Neuronal stem cell (in vitro differentiated cells): ENCODE measurements at regions not wholly inside any gene's neighbourhood (a gene's known extent, or its start where the extent isn't known, plus 50 kb on each side); places are given as distances from the start of the nearest gene placed in this dataset.

Source experiments
- DNase-seq: peaks from one replicate; pipeline ENCODE4 v3.0.0-alpha.2; 2013; ENCODE audit warnings: low spot score
- H2AFZ ChIP-seq: one replicate; pipeline ENCODE4 v1.6.1; 2013; ENCODE audit warnings: mild to moderate bottlenecking, low read length, inconsistent platforms
- H2AK5ac ChIP-seq: 2 replicates; pipeline ENCODE4 v1.6.1; 2013; ENCODE audit warnings: low read depth, mild to moderate bottlenecking, inconsistent platforms, low read length, moderate library complexity, mixed read lengths
- H2BK120ac ChIP-seq: 2 replicates; pipeline ENCODE4 v1.6.1; 2013; ENCODE audit warnings: low read depth, mild to moderate bottlenecking, inconsistent platforms, low read length, moderate library complexity, mixed read lengths
- H2BK12ac ChIP-seq: one replicate; pipeline ENCODE4 v1.6.1; 2013; ENCODE audit warnings: low read length, inconsistent platforms
- H2BK15ac ChIP-seq: 2 replicates; pipeline ENCODE4 v1.6.1; 2013; ENCODE audit warnings: mild to moderate bottlenecking, low read length, inconsistent platforms, mixed read lengths
- H2BK5ac ChIP-seq: one replicate; pipeline ENCODE4 v1.6.1; 2013; ENCODE audit warnings: inconsistent platforms, mild to moderate bottlenecking, low read length, moderate library complexity
- H3K14ac ChIP-seq: one replicate; pipeline ENCODE4 v1.6.1; 2013; ENCODE audit warnings: low read length, inconsistent platforms
- H3K18ac ChIP-seq: 2 replicates; pipeline ENCODE4 v1.6.1; 2013; ENCODE audit warnings: low read length, inconsistent platforms
- H3K23ac ChIP-seq: 2 replicates; pipeline ENCODE4 v1.6.1; 2013; ENCODE audit warnings: low read depth, mild to moderate bottlenecking, mixed read lengths, low read length, inconsistent platforms; ENCODE audit not compliant: poor library complexity
- H3K27ac ChIP-seq: replicated peaks from 3 replicates; pipeline ENCODE4 v1.5.1; 2013; ENCODE audit warnings: low read length, inconsistent platforms
- H3K27me3 ChIP-seq, 3 experiments: 2 replicates each; pipeline ENCODE4 v1.6.1; 2013; ENCODE audit warnings: low read length in 3 of 3, mild to moderate bottlenecking in 2 of 3, inconsistent platforms in 1 of 3, low read depth in 1 of 3, mixed read lengths in 1 of 3, moderate library complexity in 1 of 3; ENCODE audit not compliant: control insufficient read depth in 3 of 3, insufficient read depth in 3 of 3
- H3K36me3 ChIP-seq, 2 donors: replicated peaks in 1 of 2; 2 replicates each; pipeline ENCODE4 v1.6.1; 2013; ENCODE audit warnings: low read length in 2 of 2; ENCODE audit not compliant: control insufficient read depth in 2 of 2, insufficient read depth in 2 of 2
- H3K4ac ChIP-seq: 2 replicates; pipeline ENCODE4 v1.6.1; 2013; ENCODE audit warnings: inconsistent platforms, mild to moderate bottlenecking, low read length, moderate library complexity
- H3K4me1 ChIP-seq, 2 donors: 1 replicate in 1 of 2; 2 replicates in 1 of 2; pipeline ENCODE4 v1.6.1; 2013; ENCODE audit warnings: low read length in 2 of 2, low read depth in 1 of 2; ENCODE audit not compliant: control insufficient read depth in 2 of 2, insufficient read depth in 1 of 2
- H3K4me2 ChIP-seq: one replicate; pipeline ENCODE4 v1.6.1; 2013; ENCODE audit warnings: mild to moderate bottlenecking, low read length, inconsistent platforms; ENCODE audit not compliant: insufficient read depth, poor library complexity, severe bottlenecking
- H3K4me3 ChIP-seq, 2 donors: 2 replicates each; pipeline ENCODE4 v1.5.1; 2013; ENCODE audit warnings: low read length in 2 of 2, mild to moderate bottlenecking in 2 of 2, inconsistent platforms in 1 of 2, moderate library complexity in 1 of 2
- H3K79me1 ChIP-seq: one replicate; pipeline ENCODE4 v1.6.1; 2013; ENCODE audit warnings: low read depth, mild to moderate bottlenecking, inconsistent platforms, low read length, moderate library complexity
- H3K9ac ChIP-seq: one replicate; pipeline ENCODE4 v1.6.1; 2013; ENCODE audit warnings: mild to moderate bottlenecking, low read depth, low read length, inconsistent platforms; ENCODE audit not compliant: poor library complexity
- H3K9me3 ChIP-seq, 2 donors: replicated peaks in 1 of 2; 2 replicates each; pipeline versions ENCODE3 to v1.6.1; 2013; ENCODE audit warnings: low read length in 2 of 2, mild to moderate bottlenecking in 2 of 2, inconsistent platforms in 1 of 2, low read depth in 1 of 2, mixed read lengths in 1 of 2, moderate library complexity in 1 of 2; ENCODE audit not compliant: control insufficient read depth in 2 of 2, insufficient read depth in 1 of 2
- H4K8ac ChIP-seq: one replicate; pipeline ENCODE4 v1.6.1; 2013; ENCODE audit warnings: low read depth, mild to moderate bottlenecking, inconsistent platforms, low read length, moderate library complexity
- H4K91ac ChIP-seq: one replicate; pipeline ENCODE4 v1.6.1; 2013; ENCODE audit warnings: low read length, low read depth, mild to moderate bottlenecking, inconsistent platforms; ENCODE audit not compliant: poor library complexity
- WGBS, 2 donors: extraction: QIAGEN DNeasy Blood & Tissue Kit; methylation state at CpG; one replicate each; pipeline ENCODE4 v1.1.7; 2013; ENCODE audit warnings: missing lambda C conversion rate in 2 of 2, mixed read lengths in 1 of 2; ENCODE audit not compliant: insufficient read length in 2 of 2, insufficient replicate concordance in 1 of 2; ENCODE audit errors: extremely low coverage in 2 of 2; 5-methylcytosine and 5-hydroxymethylcytosine counted together

DNA sequence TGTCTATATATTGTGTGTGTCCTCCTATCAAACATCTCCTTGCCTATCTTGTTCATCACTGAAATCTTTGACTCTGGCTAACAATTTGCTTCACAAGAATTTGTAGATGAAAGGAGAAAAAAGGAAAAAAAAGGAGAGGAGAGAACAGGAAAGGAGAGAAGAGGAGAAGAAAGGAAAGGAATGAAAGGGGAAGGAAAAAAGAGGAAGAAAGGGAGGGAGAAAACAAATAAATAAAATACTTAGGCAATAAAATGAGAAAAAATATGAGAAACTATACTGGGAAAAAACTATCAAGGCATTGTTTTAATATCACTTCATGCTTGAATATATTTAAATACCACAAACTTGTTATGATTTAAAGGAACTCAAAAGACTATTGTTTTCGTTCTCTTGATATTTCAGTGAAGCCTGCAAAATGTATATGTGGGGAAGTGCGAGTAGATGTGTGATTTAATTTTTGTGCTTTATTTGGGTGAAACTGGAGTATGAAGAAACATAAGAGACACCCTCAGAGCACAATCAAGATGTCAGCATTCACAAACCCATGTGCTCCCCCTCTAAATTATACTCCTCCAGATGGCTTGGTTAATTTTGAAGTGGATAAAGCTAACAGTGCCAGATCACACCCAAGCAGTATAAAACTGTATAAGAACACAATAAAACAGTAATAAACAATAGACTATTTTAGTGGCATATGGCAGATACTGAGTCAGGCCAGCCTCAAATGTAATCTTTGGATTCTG lies 205.7 kb upstream of the SAMSN1 start:
- DNase-seq: no peak
- H3K4ac ChIP-seq: no peak overlapping the region
- no peaks in the 10 kb centered on the region for H3K36me3 ChIP-seq
- H3K18ac ChIP-seq: no peak overlapping the region
- H3K27ac ChIP-seq: no peak overlapping the region
- no peak overlapping the region for H4K91ac ChIP-seq
- H3K23ac ChIP-seq: no peak overlapping the region
- H2BK15ac ChIP-seq: no peak overlapping the region
- H3K4me3 ChIP-seq: no peak overlapping the region
- no peak overlapping the region for H3K14ac ChIP-seq
- no peak overlapping the region for H4K8ac ChIP-seq
- H2AK5ac ChIP-seq: no peak overlapping the region
- H2BK12ac ChIP-seq: no peak overlapping the region
- H2BK120ac ChIP-seq: no peak overlapping the region
- H3K9me3 ChIP-seq: no peaks in the 10 kb centered on the region
- H3K9ac ChIP-seq: no peak overlapping the region
- peaks cover 0 to 3% of the 10 kb centered on the region in 2 donors for H3K4me1 ChIP-seq
- H3K4me2 ChIP-seq: no peak overlapping the region
- no CpG with 5 or more reads among the region's 2 CpGs for WGBS, 2 donors
- no peak overlapping the region for H2BK5ac ChIP-seq
- H3K79me1 ChIP-seq: no peaks in the 10 kb centered on the region
- H3K27me3 ChIP-seq: no peaks in the 10 kb centered on the region
- no peak overlapping the region for H2AFZ ChIP-seq

DNA sequence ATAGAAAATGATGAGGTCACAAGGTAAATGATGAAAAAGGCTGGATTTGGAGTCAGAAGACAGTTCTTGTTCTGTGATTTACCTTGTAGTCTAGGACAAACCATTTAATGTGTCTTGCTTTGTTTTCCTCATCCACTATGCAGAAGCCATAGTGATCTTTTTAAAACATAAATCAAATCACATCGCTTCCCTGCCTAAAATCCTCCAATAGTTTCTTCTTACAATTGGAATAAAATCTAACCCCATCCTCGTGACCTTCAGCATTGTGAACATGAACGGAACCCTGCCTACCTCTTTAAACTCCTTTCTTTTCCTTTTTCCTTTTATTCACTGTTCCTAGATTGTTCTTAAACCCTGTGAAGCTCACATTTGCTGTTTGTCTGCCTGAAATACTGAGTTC lies 204.9 kb upstream of the SAMSN1 start:
- WGBS, 2 donors: 100% methylated on average over 1 of the region's 3 CpGs; no CpG with 5 or more reads in 1 of the 2 donors

GRCh38 chr21:14750041-14750440 lies 203.9 kb upstream of the SAMSN1 start:
- Histone ChIP-seq H3K79me1 (no peaks in the 10 kb centered on the region), H3K23ac (no peak overlapping the region), H4K8ac (no peak overlapping the region), H3K36me3 (no peaks in the 10 kb centered on the region), H2BK120ac (no peak overlapping the region), H3K9me3 (no peaks in the 10 kb centered on the region), H3K4ac (no peak overlapping the region), H3K27me3 (no peaks in the 10 kb centered on the region), H3K4me3 (no peak overlapping the region), H3K27ac (no peak overlapping the region), H3K14ac (no peak overlapping the region), H3K4me2 (no peak overlapping the region), H2AFZ (no peak overlapping the region), H2BK15ac (no peak overlapping the region), H4K91ac (no peak overlapping the region), H2AK5ac (no peak overlapping the region), H2BK12ac (no peak overlapping the region), H3K18ac (no peak overlapping the region), H3K4me1 (peaks cover 0 to 3% of the 10 kb centered on the region in 2 donors), H3K9ac (no peak overlapping the region), H2BK5ac (no peak overlapping the region)
- DNase-seq: no peak

More for the DNA sequence above, 204.9 kb upstream of the SAMSN1 start:
- no peak for DNase-seq
- Histone ChIP-seq H3K14ac (no peak overlapping the region), H2AK5ac (no peak overlapping the region), H3K9ac (no peak overlapping the region), H4K8ac (no peak overlapping the region), H3K4me1 (peaks cover 0 to 3% of the 10 kb centered on the region in 2 donors), H3K4me3 (no peak overlapping the region), H3K79me1 (no peaks in the 10 kb centered on the region), H3K27ac (no peak overlapping the region), H2AFZ (no peak overlapping the region), H3K18ac (no peak overlapping the region), H3K9me3 (no peaks in the 10 kb centered on the region), H3K4ac (no peak overlapping the region), H3K27me3 (no peaks in the 10 kb centered on the region), H2BK15ac (no peak overlapping the region), H2BK5ac (no peak overlapping the region), H2BK12ac (no peak overlapping the region), H3K23ac (no peak overlapping the region), H2BK120ac (no peak overlapping the region), H3K36me3 (no peaks in the 10 kb centered on the region), H3K4me2 (no peak overlapping the region), H4K91ac (no peak overlapping the region)

DNA sequence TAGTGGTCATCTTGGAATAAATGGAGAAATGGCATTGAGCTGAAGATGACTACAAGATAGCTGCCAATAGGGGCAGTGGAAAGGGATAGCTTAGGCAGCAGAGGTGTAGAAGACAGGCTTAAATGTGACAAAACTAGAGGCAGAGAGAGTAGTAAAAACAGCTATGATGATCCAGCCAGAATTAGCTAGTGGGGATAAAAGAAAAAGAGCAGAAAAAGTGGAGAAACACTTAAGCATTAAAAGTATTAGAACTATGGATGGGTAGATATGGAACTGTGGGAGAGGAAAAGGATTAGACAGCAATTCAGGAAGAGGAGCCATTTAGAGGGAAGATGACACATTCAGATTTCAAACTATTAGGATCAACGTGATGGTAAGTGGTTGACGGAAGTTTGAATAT lies 202.5 kb upstream of the SAMSN1 start:
- H3K4me3 ChIP-seq: no peak overlapping the region
- no peaks in the 10 kb centered on the region for H3K27me3 ChIP-seq
- no peak overlapping the region for H2BK12ac ChIP-seq
- DNase-seq: no peak
- H3K9me3 ChIP-seq: no peaks in the 10 kb centered on the region
- no peak overlapping the region for H3K14ac ChIP-seq
- H3K4ac ChIP-seq: no peak overlapping the region
- no peak overlapping the region for H2BK15ac ChIP-seq
- no peak overlapping the region for H3K9ac ChIP-seq
- no CpG with 5 or more reads among the region's 2 CpGs for WGBS, 2 donors
- no peak overlapping the region for H3K18ac ChIP-seq
- peaks cover 0 to 3% of the 10 kb centered on the region in 2 donors for H3K4me1 ChIP-seq
- H2AFZ ChIP-seq: no peak overlapping the region
- no peaks in the 10 kb centered on the region for H3K36me3 ChIP-seq
- H3K27ac ChIP-seq: no peak overlapping the region
- no peak overlapping the region for H2AK5ac ChIP-seq
- H4K91ac ChIP-seq: no peak overlapping the region
- H2BK120ac ChIP-seq: no peak overlapping the region
- no peaks in the 10 kb centered on the region for H3K79me1 ChIP-seq
- no peak overlapping the region for H3K23ac ChIP-seq
- no peak overlapping the region for H2BK5ac ChIP-seq
- H3K4me2 ChIP-seq: no peak overlapping the region
- no peak overlapping the region for H4K8ac ChIP-seq
